ENCODE measurements at regions not wholly inside any gene's neighbourhood (a gene's known extent, or its start where the extent isn't known, plus 50 kb on each side); places are given as distances from the start of the nearest gene placed in this dataset.

DNA sequence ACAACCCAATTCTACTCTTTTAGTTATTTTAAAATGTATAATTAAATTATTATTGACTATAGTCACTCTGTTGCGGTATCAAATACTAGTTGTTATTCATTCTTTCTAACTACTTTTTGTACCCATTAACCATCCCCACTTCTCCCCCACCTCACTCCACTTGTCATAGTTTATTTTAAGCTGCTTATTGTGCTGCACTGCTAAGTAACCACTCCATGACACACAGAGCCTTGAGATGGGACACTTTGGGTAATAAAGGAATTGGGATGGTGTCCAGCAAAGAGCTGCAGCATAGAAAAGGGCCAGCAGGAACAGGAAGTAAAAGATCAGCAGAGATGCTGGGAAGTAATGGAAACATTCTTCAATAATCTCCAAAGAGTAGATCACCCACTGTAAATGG is 123.0 kb downstream of the RPS29 start:
- CTCF ChIA-PET, result no interaction called here
- POLR2A ChIA-PET (ENCODE audit: low non-redundant PET), result no interaction called here

GRCh38 chr14:49461529-49462401 is 124.4 kb downstream of the RPS29 start:
- no peak overlapping the region for H3K27ac ChIP-seq
- peak; percentile 21 for DNase-seq (ENCODE audit: low spot score)
- ChIA-PET POLR2A (ENCODE audit: low non-redundant PET) (no interaction called here), CTCF (interaction anchor here (0.6 to 2.1 kb wide), 13 partner anchors 11 to 155 kb away, joined by 3 to 9 read pairs (median 4); no protein-coding TSS in a partner anchor)
- TF ChIP-seq, protein P1, sequence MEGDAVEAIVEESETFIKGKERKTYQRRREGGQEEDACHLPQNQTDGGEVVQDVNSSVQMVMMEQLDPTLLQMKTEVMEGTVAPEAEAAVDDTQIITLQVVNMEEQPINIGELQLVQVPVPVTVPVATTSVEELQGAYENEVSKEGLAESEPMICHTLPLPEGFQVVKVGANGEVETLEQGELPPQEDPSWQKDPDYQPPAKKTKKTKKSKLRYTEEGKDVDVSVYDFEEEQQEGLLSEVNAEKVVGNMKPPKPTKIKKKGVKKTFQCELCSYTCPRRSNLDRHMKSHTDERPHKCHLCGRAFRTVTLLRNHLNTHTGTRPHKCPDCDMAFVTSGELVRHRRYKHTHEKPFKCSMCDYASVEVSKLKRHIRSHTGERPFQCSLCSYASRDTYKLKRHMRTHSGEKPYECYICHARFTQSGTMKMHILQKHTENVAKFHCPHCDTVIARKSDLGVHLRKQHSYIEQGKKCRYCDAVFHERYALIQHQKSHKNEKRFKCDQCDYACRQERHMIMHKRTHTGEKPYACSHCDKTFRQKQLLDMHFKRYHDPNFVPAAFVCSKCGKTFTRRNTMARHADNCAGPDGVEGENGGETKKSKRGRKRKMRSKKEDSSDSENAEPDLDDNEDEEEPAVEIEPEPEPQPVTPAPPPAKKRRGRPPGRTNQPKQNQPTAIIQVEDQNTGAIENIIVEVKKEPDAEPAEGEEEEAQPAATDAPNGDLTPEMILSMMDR (conservative IDR thresholded peaks at IDR 0.05; ENCODE audit: low read depth), result peak; percentile 71

More for the DNA sequence above, 123.0 kb downstream of the RPS29 start:
- no peak for DNase-seq (ENCODE audit: low spot score)
- H3K27ac ChIP-seq, result no peak overlapping the region
- TF ChIP-seq, protein P1 (conservative IDR thresholded peaks at IDR 0.05; ENCODE audit: low read depth), result no peak

GRCh38 chr14:49460662-49461061 is 125.5 kb downstream of the RPS29 start:
- TF ChIP-seq, protein P1 (conservative IDR thresholded peaks at IDR 0.05; ENCODE audit: low read depth), result no peak
- POLR2A ChIA-PET (ENCODE audit: low non-redundant PET), result no interaction called here
- H3K27ac ChIP-seq, result no peak overlapping the region
- CTCF ChIA-PET, result interaction anchor here (0.6 to 2.1 kb wide), 4 partner anchors 10 to 90 kb away, joined by 3 to 6 read pairs (median 5); no protein-coding TSS in a partner anchor
- no peak for DNase-seq (ENCODE audit: low spot score)

GRCh38 chr14:49456589-49456988 is 129.6 kb downstream of the RPS29 start:
- POLR2A ChIA-PET (ENCODE audit: low non-redundant PET), result no interaction called here
- CTCF ChIA-PET, result no interaction called here
- TF ChIP-seq, protein P1 (conservative IDR thresholded peaks at IDR 0.05; ENCODE audit: low read depth), result no peak
- no peak overlapping the region for H3K27ac ChIP-seq
- no peak for DNase-seq (ENCODE audit: low spot score)

- ChIA-PET CTCF (interaction anchor here (0.6 kb wide), 1 partner anchor 707 kb away, joined by 4 read pairs; no protein-coding TSS in a partner anchor), POLR2A (ENCODE audit: low non-redundant PET) (no interaction called here)
- no peak for DNase-seq (ENCODE audit: low spot score)
- no peak overlapping the region for H3K27ac ChIP-seq
- TF ChIP-seq, protein P1 (conservative IDR thresholded peaks at IDR 0.05; ENCODE audit: low read depth), result no peak
Observed at GRCh38 chr14:49451938-49452337, 134.2 kb downstream of the RPS29 start.

DNA sequence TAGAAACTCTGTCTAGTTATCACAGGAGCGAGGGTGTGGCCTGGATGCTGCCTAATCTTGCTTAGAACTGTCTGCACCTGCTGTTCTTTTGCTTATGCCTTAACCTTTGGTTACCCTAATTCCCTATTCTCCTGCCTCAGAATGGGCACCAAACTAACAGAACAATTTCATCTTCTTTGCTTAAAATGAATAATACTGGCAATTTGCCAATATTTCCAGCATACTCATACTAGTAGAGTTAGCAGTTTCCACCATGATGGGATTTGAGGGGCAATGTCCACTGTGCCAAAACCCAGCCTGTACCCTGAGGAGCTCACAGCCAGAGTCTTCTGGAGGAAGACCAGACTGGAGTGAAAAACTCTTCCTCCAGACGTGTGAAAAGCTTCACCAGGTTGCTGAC is 136.4 kb downstream of the RPS29 start:
- no peak overlapping the region for H3K27ac ChIP-seq
- DNase-seq (ENCODE audit: low spot score), result no peak
- TF ChIP-seq, protein P1 (conservative IDR thresholded peaks at IDR 0.05; ENCODE audit: low read depth), result no peak
- POLR2A ChIA-PET (ENCODE audit: low non-redundant PET), result no interaction called here
- CTCF ChIA-PET, result no interaction called here
